Fibroblast of the aortic adventitia (primary cell): ENCODE measurements at regions not wholly inside any gene's neighbourhood (a gene's known extent, or its start where the extent isn't known, plus 50 kb on each side); places are given as distances from the start of the nearest gene placed in this dataset.

Experiments
- DNase-seq: peaks from one replicate; pipeline ENCODE4 v3.0.0-alpha.2; 2010; ENCODE audit warnings: low read depth
- H3K4me3 ChIP-seq: 2 replicates; pipeline ENCODE4 v1.5.1; 2011; ENCODE audit warnings: low read depth, mild to moderate bottlenecking, control low read depth, low read length, moderate library complexity
- CTCF ChIP-seq: IDR thresholded peaks from 2 replicates; pipeline ENCODE4 v1.5.1; 2011; ENCODE audit warnings: mild to moderate bottlenecking, low read length, control low read depth, inconsistent platforms; ENCODE audit not compliant: insufficient read depth

DNA sequence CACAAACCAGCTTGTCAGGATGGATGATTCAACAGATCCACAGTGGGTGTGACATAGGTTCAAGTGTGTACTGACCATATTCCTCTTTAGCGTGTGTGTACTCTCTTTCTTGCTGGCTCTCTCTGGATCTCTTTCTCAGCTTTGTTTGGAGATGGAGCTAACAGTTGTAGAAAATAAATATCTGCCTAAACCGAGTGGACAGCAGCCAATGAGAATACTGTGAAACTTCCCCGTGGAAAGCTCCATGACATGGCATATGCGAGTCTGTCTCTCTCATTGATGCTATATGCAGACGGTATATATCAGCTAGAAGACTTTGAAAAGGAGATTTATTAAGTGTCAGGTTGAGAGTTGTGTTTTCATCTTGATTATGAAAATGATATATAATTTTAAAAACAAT, 406.5 kb upstream of the SUCLG2 start:
- TF ChIP-seq CTCF = no peak
- no peak for DNase-seq
- H3K4me3 ChIP-seq = no peak overlapping the region

DNA sequence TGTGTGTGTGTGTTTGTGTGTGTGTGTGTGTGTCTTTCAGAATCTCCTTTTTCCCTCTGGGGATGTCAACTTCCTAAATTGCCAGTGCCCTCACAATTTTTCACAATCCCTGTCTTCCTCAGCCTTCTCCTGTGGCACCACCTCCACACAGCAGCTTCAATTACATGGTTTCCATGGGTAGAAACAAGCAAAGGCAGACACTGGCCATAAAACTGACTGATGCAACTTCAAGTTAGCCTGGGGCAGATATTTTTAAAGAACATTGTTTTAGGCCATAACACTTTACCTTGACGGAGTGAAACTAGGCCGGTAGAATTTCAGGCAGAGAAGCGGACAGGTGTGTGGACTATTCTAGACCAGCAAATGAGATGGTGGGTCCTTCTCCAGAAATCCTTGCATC, 405.8 kb upstream of the SUCLG2 start:
- TF ChIP-seq CTCF = no peak
- no peak for DNase-seq

GRCh38 chr3:68059628-68060152, 405.3 kb upstream of the SUCLG2 start:
- TF ChIP-seq CTCF = no peak
- no peak overlapping the region for H3K4me3 ChIP-seq
- DNase-seq = no peak

More for the DNA sequence above, 405.8 kb upstream of the SUCLG2 start:
- no peak overlapping the region for H3K4me3 ChIP-seq

DNA sequence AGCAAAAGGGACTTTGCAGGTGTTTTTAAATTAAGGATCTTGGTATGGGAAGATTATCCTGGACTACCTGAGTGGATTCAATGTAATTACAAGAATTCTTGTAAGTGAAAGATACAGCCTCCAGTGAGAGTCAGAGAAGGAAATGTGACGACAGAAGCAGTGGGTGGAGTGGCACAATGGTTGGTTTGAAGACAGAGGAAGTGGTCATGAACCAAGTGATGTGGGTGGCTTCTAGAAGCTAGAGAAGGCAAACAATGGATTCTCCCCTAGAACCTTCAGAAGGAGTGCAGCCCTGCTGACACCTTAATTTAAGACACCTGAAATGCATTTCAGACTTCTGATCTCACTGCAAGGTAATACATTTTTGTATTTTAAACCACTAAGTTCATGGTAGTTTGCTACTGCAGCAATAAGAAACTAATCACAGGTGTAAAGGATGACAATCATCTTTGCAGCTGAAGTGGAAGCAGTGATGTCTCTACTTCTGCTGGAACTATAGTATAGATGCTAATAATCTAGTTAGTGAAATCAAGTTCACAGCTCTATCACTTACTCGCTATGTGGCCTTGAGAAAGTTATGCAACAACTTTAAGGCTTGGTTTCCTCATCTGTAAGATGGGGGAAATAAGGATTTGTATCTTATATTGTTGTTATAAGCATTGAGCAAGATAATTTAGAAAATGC, 403.4 kb upstream of the SUCLG2 start:
- no peak overlapping the region for H3K4me3 ChIP-seq
- no peak for DNase-seq
- no peak for TF ChIP-seq CTCF

DNA sequence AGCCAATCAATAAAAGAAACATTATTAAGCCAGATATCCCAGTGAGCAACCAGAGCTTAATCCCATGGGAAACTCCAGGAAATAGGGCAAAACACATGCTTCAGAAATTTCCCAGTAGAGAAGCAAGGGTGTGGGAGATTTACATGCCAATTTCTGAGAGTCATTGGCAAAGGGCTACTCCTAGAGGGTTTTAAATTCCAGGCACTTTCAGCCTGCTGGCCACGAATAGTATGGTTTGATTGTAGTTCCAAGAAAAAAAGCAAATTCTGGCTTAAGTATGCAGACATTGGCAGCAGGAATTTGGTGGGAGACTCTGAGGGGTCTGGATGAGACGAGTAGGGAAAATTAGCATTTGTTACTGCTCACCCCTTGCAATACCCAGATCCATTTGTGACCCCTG, 402.1 kb upstream of the SUCLG2 start:
- no peak for DNase-seq
- H3K4me3 ChIP-seq = no peak overlapping the region
- no peak for TF ChIP-seq CTCF

- H3K4me3 ChIP-seq = no peak overlapping the region
- no peak for TF ChIP-seq CTCF
- no peak for DNase-seq
Measured at GRCh38 chr3:68055215-68055614, 400.8 kb upstream of the SUCLG2 start.

GRCh38 chr3:68049776-68050175, 395.4 kb upstream of the SUCLG2 start:
- no peak overlapping the region for H3K4me3 ChIP-seq
- no peak for TF ChIP-seq CTCF
- no peak for DNase-seq
